ENCODE measurements at regions not wholly inside any gene's neighbourhood (a gene's known extent, or its start where the extent isn't known, plus 50 kb on each side); places are given as distances from the start of the nearest gene placed in this dataset.

- Histone ChIP-seq H3K36me3 (ENCODE audit: insufficient read depth, low read length) (no peaks in the 10 kb centered on the region), H3K4me1 (ENCODE audit: insufficient read depth, low read length, poor library complexity, severe bottlenecking) (no peaks in the 10 kb centered on the region), H3K79me2 (ENCODE audit: insufficient read depth, low read length) (no peaks in the 10 kb centered on the region), H3K4me2 (ENCODE audit: low read depth, low read length, poor library complexity, severe bottlenecking) (no peak overlapping the region), H3K9me2 (replicated peaks; ENCODE audit: low read depth, low read length) (no peaks in the 10 kb centered on the region), H3K27me3 (ENCODE audit: insufficient read depth, low read length, poor library complexity, severe bottlenecking) (no peaks in the 10 kb centered on the region), H3K4me3 (ENCODE audit: low read length, poor library complexity, severe bottlenecking) (no peak overlapping the region), H3F3A (ENCODE audit: low read depth) (no peaks in the 10 kb centered on the region), H3K9ac (ENCODE audit: low read depth, low read length, poor library complexity, severe bottlenecking) (no peak overlapping the region), H2AFZ (ENCODE audit: low read length) (no peak overlapping the region), H4K20me1 (ENCODE audit: insufficient read depth, low read length, poor library complexity, severe bottlenecking) (no peaks in the 10 kb centered on the region), H3K9me3 (ENCODE audit: insufficient read depth, low read depth, low read length) (no peaks in the 10 kb centered on the region)
- TF ChIP-seq CTCF (conservative IDR thresholded peaks at IDR 0.05; ENCODE audit: low read length) (no peak), EZH2phosphoT487 (IDR thresholded peaks at IDR 0.05; ENCODE audit: borderline replicate concordance) (no peak)
Measured at GRCh38 chr1:208534979-208535378, 290.8 kb upstream of the PLXNA2 start.

- Histone ChIP-seq H3K9ac (ENCODE audit: low read depth, low read length, poor library complexity, severe bottlenecking) (no peak overlapping the region), H3K4me1 (ENCODE audit: insufficient read depth, low read length, poor library complexity, severe bottlenecking) (no peaks in the 10 kb centered on the region), H3K27me3 (ENCODE audit: insufficient read depth, low read length, poor library complexity, severe bottlenecking) (no peaks in the 10 kb centered on the region), H3K9me2 (replicated peaks; ENCODE audit: low read depth, low read length) (no peaks in the 10 kb centered on the region), H3K9me3 (ENCODE audit: insufficient read depth, low read depth, low read length) (no peaks in the 10 kb centered on the region), H3F3A (ENCODE audit: low read depth) (no peaks in the 10 kb centered on the region), H2AFZ (ENCODE audit: low read length) (no peak overlapping the region), H3K79me2 (ENCODE audit: insufficient read depth, low read length) (no peaks in the 10 kb centered on the region), H3K36me3 (ENCODE audit: insufficient read depth, low read length) (no peaks in the 10 kb centered on the region), H3K4me2 (ENCODE audit: low read depth, low read length, poor library complexity, severe bottlenecking) (no peak overlapping the region), H4K20me1 (ENCODE audit: insufficient read depth, low read length, poor library complexity, severe bottlenecking) (no peaks in the 10 kb centered on the region), H3K4me3 (ENCODE audit: low read length, poor library complexity, severe bottlenecking) (no peak overlapping the region)
- TF ChIP-seq CTCF (conservative IDR thresholded peaks at IDR 0.05; ENCODE audit: low read length) (no peak), EZH2phosphoT487 (IDR thresholded peaks at IDR 0.05; ENCODE audit: borderline replicate concordance) (no peak)
Measured at GRCh38 chr1:208535511-208535910, 291.3 kb upstream of the PLXNA2 start.

GRCh38 chr1:208536212-208536611 lies 292.0 kb upstream of the PLXNA2 start:
- H3K9me2 ChIP-seq (replicated peaks; ENCODE audit: low read depth, low read length) = no peaks in the 10 kb centered on the region
- H3K4me1 ChIP-seq (ENCODE audit: insufficient read depth, low read length, poor library complexity, severe bottlenecking) = no peaks in the 10 kb centered on the region
- no peaks in the 10 kb centered on the region for H3K9me3 ChIP-seq (ENCODE audit: insufficient read depth, low read depth, low read length)
- H3K9ac ChIP-seq (ENCODE audit: low read depth, low read length, poor library complexity, severe bottlenecking) = no peak overlapping the region
- H3F3A ChIP-seq (ENCODE audit: low read depth) = no peaks in the 10 kb centered on the region
- TF ChIP-seq EZH2phosphoT487 (IDR thresholded peaks at IDR 0.05; ENCODE audit: borderline replicate concordance) (no peak), CTCF (conservative IDR thresholded peaks at IDR 0.05; ENCODE audit: low read length) (no peak)
- H4K20me1 ChIP-seq (ENCODE audit: insufficient read depth, low read length, poor library complexity, severe bottlenecking) = no peaks in the 10 kb centered on the region
- no peak overlapping the region for H3K4me2 ChIP-seq (ENCODE audit: low read depth, low read length, poor library complexity, severe bottlenecking)
- H3K27me3 ChIP-seq (ENCODE audit: insufficient read depth, low read length, poor library complexity, severe bottlenecking) = no peaks in the 10 kb centered on the region
- no peaks in the 10 kb centered on the region for H3K36me3 ChIP-seq (ENCODE audit: insufficient read depth, low read length)
- no peak overlapping the region for H3K4me3 ChIP-seq (ENCODE audit: low read length, poor library complexity, severe bottlenecking)
- H2AFZ ChIP-seq (ENCODE audit: low read length) = no peak overlapping the region
- no peaks in the 10 kb centered on the region for H3K79me2 ChIP-seq (ENCODE audit: insufficient read depth, low read length)

Data from Loucy (cell line).